ENCODE measurements at regions not wholly inside any gene's neighbourhood (a gene's known extent, or its start where the extent isn't known, plus 50 kb on each side); places are given as distances from the start of the nearest gene placed in this dataset.

- TF ChIP-seq POLR2A (IDR thresholded peaks at IDR 0.05; ENCODE audit: control extremely low read depth in 1 of 2, low read depth in 2 of 2, low read length in 2 of 2), result no peak
Measured at GRCh38 chr5:30001826-30002225, 1191.7 kb upstream of the CDH6 start (continued).

GRCh38 chr5:30000231-30000630 lies 1193.3 kb upstream of the CDH6 start:
- POLR2A ChIA-PET (ENCODE audit: partially characterized antibody), result no interaction called here
- Histone ChIP-seq H3K27me3 (replicated peaks in 1 of 4; ENCODE audit: control insufficient read depth in 3 of 4, extremely low read depth in 1 of 4, insufficient read depth in 3 of 4, low read length in 3 of 4) (no peaks in the 10 kb centered on the region), H2BK12ac (ENCODE audit: low read depth, low read length) (no peak overlapping the region), H2AFZ (ENCODE audit: low read length) (no peak overlapping the region), H2BK120ac (replicated peaks; ENCODE audit: low read depth, low read length) (no peak overlapping the region), H3K4ac (replicated peaks; ENCODE audit: insufficient read length, low read depth, low read length) (no peak overlapping the region), H3K79me1 (ENCODE audit: low read depth, low read length) (no peaks in the 10 kb centered on the region), H3K27ac (ENCODE audit: low read depth, low read length) (no peak overlapping the region), H3K4me1 (replicated peaks in 1 of 4; ENCODE audit: control insufficient read depth in 3 of 4, insufficient read depth in 4 of 4, low read length in 3 of 4) (no peaks in the 10 kb centered on the region), H3K14ac (ENCODE audit: insufficient read length) (no peak overlapping the region), H2BK20ac (ENCODE audit: low read length) (no peak overlapping the region), H3K23me2 (ENCODE audit: low read depth, low read length) (no peaks in the 10 kb centered on the region), H2AK5ac (ENCODE audit: low read depth, low read length) (no peak overlapping the region), H3K4me3 (ENCODE audit: extremely low read depth in 1 of 4, insufficient read depth in 2 of 4, low read depth in 3 of 4, low read length in 4 of 4) (no peak overlapping the region), H2BK5ac (ENCODE audit: low read depth, low read length) (no peak overlapping the region), H3K56ac (replicated peaks; ENCODE audit: insufficient read length, low read depth, low read length) (no peak overlapping the region), H4K20me1 (replicated peaks in 1 of 2; ENCODE audit: control insufficient read depth in 1 of 2, insufficient read depth in 2 of 2, low read length in 2 of 2) (no peaks in the 10 kb centered on the region), H4K5ac (ENCODE audit: insufficient read length, low read depth, low read length) (no peak overlapping the region), H3K23ac (ENCODE audit: insufficient read length) (no peak overlapping the region), H4K91ac (replicated peaks; ENCODE audit: insufficient read length, low read length) (no peak overlapping the region), H3K9me3 (ENCODE audit: insufficient read depth in 2 of 2, low read depth in 1 of 2, low read length in 1 of 2) (no peaks in the 10 kb centered on the region), H3K18ac (ENCODE audit: extremely low read depth, low read length) (no peak overlapping the region), H3K9ac (replicated peaks in 1 of 4; ENCODE audit: extremely low read depth in 1 of 4, low read depth in 3 of 4, low read length in 3 of 4) (no peak overlapping the region), H2BK15ac (ENCODE audit: low read length) (no peak overlapping the region), H3K36me3 (ENCODE audit: control insufficient read depth in 2 of 4, insufficient read depth in 4 of 4, low read length in 3 of 4) (no peaks in the 10 kb centered on the region), H4K8ac (ENCODE audit: extremely low read depth, insufficient read depth, low read length) (no peak overlapping the region), H3K79me2 (ENCODE audit: control insufficient read depth in 1 of 2, insufficient read depth in 2 of 2, low read length in 2 of 2) (no peaks in the 10 kb centered on the region), H3K4me2 (ENCODE audit: insufficient read depth in 1 of 2, low read depth in 2 of 2, low read length in 2 of 2) (no peak overlapping the region)
- no peak for DNase-seq (ENCODE audit: low read depth in 1 of 2, low spot score in 2 of 2)
- no peak for FAIRE-seq
- CTCF ChIA-PET (ENCODE audit: partially characterized antibody), result no interaction called here
- no peak for TF ChIP-seq BACH1 (IDR thresholded peaks at IDR 0.05; ENCODE audit: low read length)
- TF ChIP-seq GABPA (IDR thresholded peaks at IDR 0.05; ENCODE audit: borderline replicate concordance, insufficient read depth, low read length), result no peak
- TF ChIP-seq CHD1 (IDR thresholded peaks at IDR 0.05; ENCODE audit: low read depth, low read length), result no peak
- no peak for TF ChIP-seq SIRT6 (IDR thresholded peaks at IDR 0.05; ENCODE audit: low read length)
- no peak for TF ChIP-seq TBP (IDR thresholded peaks at IDR 0.05; ENCODE audit: low read depth, low read length)
- no peak for TF ChIP-seq KDM4A (IDR thresholded peaks at IDR 0.05; ENCODE audit: low read depth, low read length, severe bottlenecking)

Data from H1 (cell line).